Left forelimb (tissue), 1 donor: ENCODE measurements at regions not wholly inside any gene's neighbourhood (a gene's known extent, or its start where the extent isn't known, plus 50 kb on each side); places are given as distances from the start of the nearest gene placed in this dataset.
"Not testable (repeated sequence)": the region's sequence is repeated elsewhere in the genome, so short reads cannot be mapped to it uniquely, and the experiment has no call there.

Experiments
- DNase-seq: peaks from one replicate; pipeline ENCODE4 v3.0.0-alpha.2; 2018; ENCODE audit warnings: low spot score

GRCh38 chr2:234275515-234275914, 221.4 kb downstream of the ARL4C start:
- no peak for DNase-seq

- DNase-seq: no peak
Observed at GRCh38 chr2:234273887-234274584, 222.8 kb downstream of the ARL4C start.

GRCh38 chr2:234272069-234272850, 221.8 kb downstream of the SPP2 start:
- DNase-seq: no peak

GRCh38 chr2:234271338-234271737, 220.8 kb downstream of the SPP2 start:
- no peak for DNase-seq

- DNase-seq: no peak
Observed at GRCh38 chr2:234269769-234270204, 219.3 kb downstream of the SPP2 start.

- no peak for DNase-seq
Observed at GRCh38 chr2:234267534-234267933, 217.0 kb downstream of the SPP2 start.

- no peak for DNase-seq
Observed at GRCh38 chr2:234266952-234267351, 216.4 kb downstream of the SPP2 start.

GRCh38 chr2:234265206-234265605, 214.7 kb downstream of the SPP2 start:
- DNase-seq: no peak

- no peak for DNase-seq
Observed at GRCh38 chr2:234261736-234262135, 211.2 kb downstream of the SPP2 start.

GRCh38 chr2:234259440-234259839, 208.9 kb downstream of the SPP2 start:
- no peak for DNase-seq

GRCh38 chr2:234258562-234259141, 208.2 kb downstream of the SPP2 start:
- DNase-seq: no peak

GRCh38 chr2:234257859-234258561, 207.5 kb downstream of the SPP2 start:
- DNase-seq: no peak

GRCh38 chr2:234256516-234256915, 206.0 kb downstream of the SPP2 start:
- no peak for DNase-seq

GRCh38 chr2:234254783-234255521, 204.4 kb downstream of the SPP2 start:
- no peak for DNase-seq

- DNase-seq: no peak
Observed at GRCh38 chr2:234252772-234253171, 202.3 kb downstream of the SPP2 start.

GRCh38 chr2:234251326-234252271, 201.1 kb downstream of the SPP2 start:
- no peak for DNase-seq

GRCh38 chr2:234250926-234251325, 200.4 kb downstream of the SPP2 start:
- DNase-seq: no peak

GRCh38 chr2:234249873-234250272, 199.4 kb downstream of the SPP2 start:
- no peak for DNase-seq

GRCh38 chr2:234249034-234249735, 198.7 kb downstream of the SPP2 start:
- no peak for DNase-seq

- DNase-seq: not testable (repeated sequence)
Observed at GRCh38 chr2:234248213-234248710, 197.8 kb downstream of the SPP2 start.
